Prostate gland (tissue), 2 donors: ENCODE measurements at regions not wholly inside any gene's neighbourhood (a gene's known extent, or its start where the extent isn't known, plus 50 kb on each side); places are given as distances from the start of the nearest gene placed in this dataset.

Experiments
- CTCF ChIP-seq, 4 experiments: fragments of 200-600 bp in 2 of 4; fragments of 450-650 bp in 2 of 4; sonication (generic) in 2 of 4; IDR thresholded peaks; 1 replicate in 3 of 4; 2 replicates in 1 of 4; pipeline ENCODE4 v1.5.1; 2016 to 2019; ENCODE audit warnings: antibody characterized with exemption in 4 of 4, mild to moderate bottlenecking in 2 of 4, moderate library complexity in 2 of 4
- POLR2A ChIP-seq: fragments of 450-650 bp; IDR thresholded peaks from one replicate; pipeline ENCODE4 v1.6.1; 2016; ENCODE audit warnings: antibody characterized with exemption, mild to moderate bottlenecking

GRCh38 chr11:8832571-8833260 is 78.3 kb upstream of the AKIP1 start:
- no peak for TF ChIP-seq CTCF (IDR thresholded peaks at IDR 0.05)
- TF ChIP-seq POLR2A, result no peak
